ENCODE measurements at regions not wholly inside any gene's neighbourhood (a gene's known extent, or its start where the extent isn't known, plus 50 kb on each side); places are given as distances from the start of the nearest gene placed in this dataset.
"Not testable (repeated sequence)": the region's sequence is repeated elsewhere in the genome, so short reads cannot be mapped to it uniquely, and the experiment has no call there.

- not testable (repeated sequence) for H3K9me3 Mint-ChIP-seq, H3K27ac Mint-ChIP-seq, DNase-seq, H3K27me3 Mint-ChIP-seq, H3K4me3 Mint-ChIP-seq, H3K4me1 Mint-ChIP-seq, H3K36me3 Mint-ChIP-seq
Measured at GRCh38 chr16:21422824-21423223, 144.7 kb upstream of the CRYM start.

DNA sequence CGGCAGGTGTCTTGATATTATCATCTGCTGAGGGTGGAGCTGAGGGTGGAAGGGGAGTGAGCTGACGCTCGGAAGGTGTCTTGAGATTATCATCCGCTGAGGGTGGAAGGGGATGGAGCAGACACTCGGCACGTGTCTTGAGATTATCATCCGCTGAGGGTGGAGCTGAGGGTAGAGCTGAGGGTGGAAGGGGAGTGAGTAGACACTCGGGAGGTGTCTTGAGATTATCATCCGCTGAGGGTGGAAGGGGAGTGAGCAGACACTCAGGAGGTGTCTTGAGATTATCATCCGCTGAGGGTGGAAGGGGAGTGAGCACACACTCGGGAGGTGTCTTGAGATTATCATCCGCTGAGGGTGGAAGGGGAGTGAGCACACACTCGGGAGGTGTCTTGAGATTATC, 126.6 kb upstream of the CRYM start:
- H3K27ac Mint-ChIP-seq, H3K36me3 Mint-ChIP-seq, H3K27me3 Mint-ChIP-seq, H3K4me3 Mint-ChIP-seq, H3K9me3 Mint-ChIP-seq, H3K4me1 Mint-ChIP-seq, DNase-seq: not testable (repeated sequence)

DNA sequence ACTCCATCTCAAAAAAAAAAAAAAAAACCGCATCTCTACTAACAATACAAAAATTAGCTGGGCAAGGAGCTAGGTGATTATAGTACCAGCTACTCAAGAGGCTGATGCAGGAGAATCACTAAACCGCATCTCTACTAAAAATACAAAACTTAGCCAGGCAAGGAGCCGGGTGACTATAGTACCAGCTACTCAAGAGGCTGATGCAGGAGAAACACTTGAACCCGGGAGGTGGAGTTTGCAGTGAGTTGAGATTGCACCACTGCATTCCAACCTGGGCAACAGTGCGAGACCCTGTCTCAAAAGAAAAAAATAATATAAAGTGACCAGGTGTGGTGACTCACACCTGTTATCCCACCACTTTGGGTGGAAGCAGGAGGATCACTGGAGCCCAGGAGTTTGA, 119.8 kb upstream of the CRYM start:
- not testable (repeated sequence) for H3K27me3 Mint-ChIP-seq, H3K9me3 Mint-ChIP-seq, H3K36me3 Mint-ChIP-seq, H3K27ac Mint-ChIP-seq, H3K4me1 Mint-ChIP-seq, H3K4me3 Mint-ChIP-seq, DNase-seq

DNA sequence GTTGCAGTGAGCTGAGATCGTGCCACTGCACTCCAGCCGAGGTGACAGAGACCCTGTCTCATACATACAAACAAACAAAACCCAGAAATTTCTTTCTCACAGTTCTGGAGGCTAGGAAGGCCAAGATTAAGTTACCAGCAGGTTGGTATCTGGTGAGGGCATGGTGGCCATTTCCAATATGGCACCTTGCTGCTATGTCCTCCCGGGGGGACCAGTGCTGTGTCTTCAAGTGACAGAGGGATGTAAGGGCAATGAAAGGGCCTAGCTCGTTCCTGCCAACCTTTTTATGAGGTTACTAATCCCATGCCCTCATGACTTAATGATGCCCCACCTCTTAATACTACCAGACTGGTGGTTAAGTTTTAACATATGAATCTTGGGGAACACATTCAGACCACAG, 118.5 kb upstream of the CRYM start:
- not testable (repeated sequence) for H3K4me3 Mint-ChIP-seq, H3K27ac Mint-ChIP-seq, H3K27me3 Mint-ChIP-seq, H3K36me3 Mint-ChIP-seq, DNase-seq, H3K4me1 Mint-ChIP-seq, H3K9me3 Mint-ChIP-seq

- H3K27me3 Mint-ChIP-seq, H3K36me3 Mint-ChIP-seq, H3K9me3 Mint-ChIP-seq, H3K4me1 Mint-ChIP-seq, DNase-seq, H3K27ac Mint-ChIP-seq, H3K4me3 Mint-ChIP-seq: not testable (repeated sequence)
Measured at GRCh38 chr16:21390634-21391033, 112.5 kb upstream of the CRYM start.

- not testable (repeated sequence) for H3K4me3 Mint-ChIP-seq, H3K36me3 Mint-ChIP-seq, H3K4me1 Mint-ChIP-seq, H3K9me3 Mint-ChIP-seq, H3K27me3 Mint-ChIP-seq, H3K27ac Mint-ChIP-seq
- DNase-seq = peak; percentile 6
Measured at GRCh38 chr16:21389860-21390259, 111.8 kb upstream of the CRYM start.

- not testable (repeated sequence) for H3K4me3 Mint-ChIP-seq, H3K27ac Mint-ChIP-seq, H3K36me3 Mint-ChIP-seq, H3K27me3 Mint-ChIP-seq, H3K4me1 Mint-ChIP-seq, H3K9me3 Mint-ChIP-seq, DNase-seq
Measured at GRCh38 chr16:21387757-21388156, 109.7 kb upstream of the CRYM start.

DNA sequence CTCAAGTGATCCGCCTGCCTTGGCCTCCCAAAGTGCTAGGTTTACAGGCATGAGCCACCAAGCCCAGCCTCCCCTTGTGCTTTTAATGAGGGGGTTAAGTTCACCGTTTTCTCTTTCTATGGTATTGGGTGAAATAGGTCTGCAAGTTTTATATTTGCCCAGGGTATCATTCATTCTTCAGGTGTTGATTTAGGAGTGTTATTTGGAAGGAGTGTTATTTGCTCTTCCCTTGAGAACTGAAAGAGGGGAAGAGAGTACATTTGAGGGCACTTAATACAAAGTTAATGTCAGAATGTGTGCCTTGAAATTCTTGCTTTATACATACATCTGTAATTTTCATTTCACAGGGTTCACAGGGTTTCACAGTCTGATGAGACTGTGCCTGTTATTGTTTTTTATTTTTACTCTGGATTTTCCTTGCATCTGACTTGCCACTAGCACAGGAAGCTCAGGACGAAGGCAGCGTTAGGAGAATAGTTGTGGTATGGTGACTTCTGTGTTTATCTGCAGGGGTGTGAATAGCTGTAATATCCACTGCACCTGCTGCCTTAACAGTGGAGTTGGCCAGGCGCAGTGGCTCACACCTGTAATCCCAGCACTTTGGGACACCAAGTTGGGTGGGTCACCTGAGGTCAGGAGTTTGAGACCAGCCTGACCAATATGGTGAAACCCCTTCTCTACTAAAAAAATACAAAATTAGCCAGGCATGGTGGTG, 108.3 kb upstream of the CRYM start:
- not testable (repeated sequence) for H3K27me3 Mint-ChIP-seq, H3K4me3 Mint-ChIP-seq, H3K9me3 Mint-ChIP-seq, H3K27ac Mint-ChIP-seq, H3K36me3 Mint-ChIP-seq, H3K4me1 Mint-ChIP-seq, DNase-seq

DNA sequence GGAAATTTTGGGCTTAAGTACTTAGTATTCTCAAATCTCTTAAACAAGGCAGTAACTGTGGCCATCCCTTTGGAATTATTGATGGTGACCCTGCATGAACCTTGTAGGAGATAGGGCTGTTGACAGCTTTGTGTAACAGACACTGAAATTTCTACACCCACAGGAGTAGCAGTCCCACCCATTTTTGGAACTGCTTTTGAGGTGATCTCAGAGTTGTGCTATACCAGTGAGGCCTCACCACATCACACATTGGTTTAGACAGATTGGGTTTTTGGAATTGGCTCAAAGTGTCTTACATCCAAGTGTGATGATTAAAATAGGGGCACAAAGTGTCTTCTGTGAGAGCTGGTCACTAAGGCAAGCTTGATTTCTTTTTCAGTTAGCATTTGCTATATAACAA, 105.6 kb upstream of the CRYM start:
- H3K27ac Mint-ChIP-seq, DNase-seq, H3K27me3 Mint-ChIP-seq, H3K4me1 Mint-ChIP-seq, H3K4me3 Mint-ChIP-seq, H3K9me3 Mint-ChIP-seq, H3K36me3 Mint-ChIP-seq: not testable (repeated sequence)

DNA sequence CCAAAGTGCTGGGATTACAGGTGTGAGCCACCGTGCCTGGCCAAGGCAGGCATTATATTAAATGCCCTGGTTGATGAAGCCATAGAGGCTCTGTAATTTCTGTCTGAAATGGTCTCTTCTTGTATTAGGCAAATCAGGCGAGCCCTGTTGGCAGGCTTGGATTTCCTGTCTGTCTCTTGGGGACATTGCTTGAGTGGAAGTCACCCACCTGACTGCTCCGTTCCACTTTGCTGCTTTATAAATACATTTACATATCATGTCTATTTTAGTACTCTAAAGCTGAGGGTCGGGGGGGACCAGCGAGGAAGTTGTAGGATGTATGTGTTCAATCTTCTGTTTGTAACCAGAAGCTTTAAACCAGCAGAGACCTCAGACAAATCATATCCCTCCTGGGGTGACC, 101.6 kb upstream of the CRYM start:
- not testable (repeated sequence) for H3K4me1 Mint-ChIP-seq, H3K9me3 Mint-ChIP-seq, DNase-seq, H3K4me3 Mint-ChIP-seq, H3K27ac Mint-ChIP-seq, H3K36me3 Mint-ChIP-seq, H3K27me3 Mint-ChIP-seq

DNA sequence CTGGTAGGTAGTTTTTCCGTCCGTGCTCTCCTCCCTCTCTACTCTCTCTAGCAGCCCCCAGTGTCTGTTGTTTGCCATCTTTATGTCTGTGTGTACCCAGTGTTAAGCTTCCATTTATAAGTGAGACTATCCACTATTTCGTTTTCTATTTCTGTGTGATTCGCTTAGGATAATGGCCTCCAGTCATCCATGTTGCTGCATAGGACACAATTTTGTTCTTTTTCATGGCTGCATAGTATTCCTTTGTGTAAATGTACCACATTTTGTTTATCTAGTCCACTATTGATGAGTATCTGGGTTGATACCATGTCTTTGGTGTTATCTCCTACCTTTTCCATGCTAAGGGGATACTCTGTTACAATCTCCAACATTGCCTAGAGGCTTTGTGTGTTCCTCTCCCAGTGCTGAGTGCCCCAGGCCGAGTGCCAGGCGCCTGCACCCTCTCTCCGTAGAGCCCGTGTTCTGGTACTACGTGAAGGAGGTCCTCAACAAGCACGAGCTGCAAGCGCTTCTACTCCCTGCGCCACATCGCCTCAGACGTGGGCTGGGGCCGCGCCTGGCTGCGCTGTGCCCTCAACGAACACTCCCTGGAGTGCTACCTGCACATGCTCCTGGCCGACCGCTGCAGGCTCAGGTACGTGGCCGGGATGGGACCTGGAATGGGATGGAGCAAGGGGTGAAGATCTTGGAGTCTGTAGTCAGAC, 98.3 kb upstream of the CRYM start:
- not testable (repeated sequence) for H3K4me1 Mint-ChIP-seq, H3K9me3 Mint-ChIP-seq, H3K36me3 Mint-ChIP-seq, H3K27ac Mint-ChIP-seq, H3K27me3 Mint-ChIP-seq, DNase-seq, H3K4me3 Mint-ChIP-seq

DNA sequence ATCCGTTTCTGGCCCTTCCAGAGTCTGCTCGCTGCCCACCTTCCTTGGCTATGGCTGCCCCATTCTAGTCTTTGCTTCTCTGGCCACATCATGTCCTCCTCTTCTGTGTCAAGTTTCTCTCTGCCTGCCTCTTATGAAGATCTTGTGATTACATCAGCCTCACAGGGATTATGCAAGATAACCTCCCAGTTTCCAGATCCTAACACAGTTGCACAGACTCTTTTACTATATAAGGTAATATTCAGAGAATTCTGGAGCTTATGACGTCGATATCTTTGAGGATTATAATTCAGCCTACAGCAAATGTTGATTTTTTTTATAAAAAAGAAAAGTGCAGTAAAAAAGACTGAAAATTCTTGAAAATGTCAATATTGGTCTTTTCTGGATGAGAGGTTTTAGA, 97.2 kb upstream of the CRYM start:
- not testable (repeated sequence) for H3K27ac Mint-ChIP-seq, H3K27me3 Mint-ChIP-seq, DNase-seq, H3K4me1 Mint-ChIP-seq, H3K36me3 Mint-ChIP-seq, H3K9me3 Mint-ChIP-seq, H3K4me3 Mint-ChIP-seq

DNA sequence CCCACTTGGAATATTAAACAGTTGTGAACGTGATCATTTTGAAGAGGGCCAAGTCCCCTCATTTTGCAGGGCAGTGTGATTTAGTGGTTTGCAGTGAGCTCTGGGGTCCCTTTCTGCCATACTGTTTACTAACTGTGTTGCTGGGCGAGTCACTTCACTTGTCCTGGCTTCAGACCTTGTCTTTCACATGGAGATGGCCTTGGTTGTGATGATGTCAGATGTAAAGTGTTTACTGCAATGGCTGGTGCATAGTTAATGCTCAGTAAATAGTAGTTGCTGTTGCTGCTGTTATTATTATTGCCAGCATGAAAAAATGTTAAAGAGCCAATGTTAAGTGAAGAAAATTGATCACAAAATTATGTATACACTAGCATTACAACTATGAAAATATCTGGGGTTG, 95.4 kb upstream of the CRYM start:
- not testable (repeated sequence) for H3K4me1 Mint-ChIP-seq, H3K4me3 Mint-ChIP-seq, H3K27ac Mint-ChIP-seq, DNase-seq, H3K27me3 Mint-ChIP-seq, H3K9me3 Mint-ChIP-seq, H3K36me3 Mint-ChIP-seq

DNA sequence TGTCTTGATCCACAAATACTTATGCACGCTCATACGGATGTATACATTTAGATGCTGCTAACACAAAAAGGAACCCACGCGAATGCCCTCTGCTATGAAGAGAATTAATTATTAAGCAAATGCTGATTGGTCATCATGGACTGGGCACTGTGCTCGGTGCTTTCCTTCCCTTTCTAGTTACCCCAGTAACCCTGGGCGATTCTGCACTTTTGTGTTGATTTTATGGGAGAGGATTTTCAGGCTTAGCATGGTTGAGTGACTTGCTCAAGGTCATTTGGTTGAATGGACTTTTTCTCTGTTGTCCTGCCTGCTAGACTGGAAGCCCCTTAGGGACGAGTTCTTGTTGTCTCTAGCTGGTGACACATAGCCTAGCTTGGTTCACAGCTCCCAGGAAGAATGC, 94.8 kb upstream of the CRYM start:
- not testable (repeated sequence) for H3K4me3 Mint-ChIP-seq, H3K4me1 Mint-ChIP-seq, H3K27me3 Mint-ChIP-seq, H3K27ac Mint-ChIP-seq, H3K9me3 Mint-ChIP-seq, DNase-seq, H3K36me3 Mint-ChIP-seq

GRCh38 chr16:21372162-21372835, 94.2 kb upstream of the CRYM start:
- not testable (repeated sequence) for H3K36me3 Mint-ChIP-seq, H3K4me3 Mint-ChIP-seq, DNase-seq, H3K27ac Mint-ChIP-seq, H3K9me3 Mint-ChIP-seq, H3K4me1 Mint-ChIP-seq, H3K27me3 Mint-ChIP-seq

GRCh38 chr16:21370791-21371190, 92.7 kb upstream of the CRYM start:
- not testable (repeated sequence) for DNase-seq, H3K36me3 Mint-ChIP-seq, H3K27me3 Mint-ChIP-seq, H3K27ac Mint-ChIP-seq, H3K4me3 Mint-ChIP-seq, H3K9me3 Mint-ChIP-seq, H3K4me1 Mint-ChIP-seq

All from activated naive CD8-positive, alpha-beta T cell treated with anti-CD3 and anti-CD28 coated beads for 36 hours (primary cell).